ENCODE measurements at regions not wholly inside any gene's neighbourhood (a gene's known extent, or its start where the extent isn't known, plus 50 kb on each side); places are given as distances from the start of the nearest gene placed in this dataset.

- Histone ChIP-seq H3K9me3 (no peaks in the 10 kb centered on the region), H3K27ac (no peak overlapping the region), H3K36me3 (no peaks in the 10 kb centered on the region)
Observed at GRCh38 chr18:51890762-51891161, 449.2 kb upstream of the DCC start.

GRCh38 chr18:51891876-51892275, 448.1 kb upstream of the DCC start:
- DNase-seq = no peak
- no peaks in the 10 kb centered on the region for H3K4me1 ChIP-seq
- H3K4me3 ChIP-seq = no peak overlapping the region
- H3K27ac ChIP-seq = no peak overlapping the region
- H3K27me3 ChIP-seq = no peaks in the 10 kb centered on the region
- no peaks in the 10 kb centered on the region for H3K9me3 ChIP-seq
- H3K36me3 ChIP-seq = no peaks in the 10 kb centered on the region
- TF ChIP-seq POLR2A (IDR thresholded peaks at IDR 0.05) = no peak
- TF ChIP-seq CTCF (IDR thresholded peaks at IDR 0.05) = no peak

More at GRCh38 chr18:51890762-51891161, 449.2 kb upstream of the DCC start:
- TF ChIP-seq CTCF (IDR thresholded peaks at IDR 0.05) = no peak
- no peak for TF ChIP-seq POLR2A (IDR thresholded peaks at IDR 0.05)
- Histone ChIP-seq H3K27me3 (no peaks in the 10 kb centered on the region), H3K4me1 (no peaks in the 10 kb centered on the region), H3K4me3 (no peak overlapping the region)
- peak in 1 of 3 donors; percentile 68 for DNase-seq

GRCh38 chr18:51897884-51898283, 442.1 kb upstream of the DCC start:
- no peak for DNase-seq
- Histone ChIP-seq H3K9me3 (no peaks in the 10 kb centered on the region), H3K4me3 (no peak overlapping the region), H3K36me3 (no peaks in the 10 kb centered on the region), H3K27ac (no peak overlapping the region), H3K4me1 (no peaks in the 10 kb centered on the region), H3K27me3 (no peaks in the 10 kb centered on the region)
- TF ChIP-seq CTCF (IDR thresholded peaks at IDR 0.05) (no peak), POLR2A (IDR thresholded peaks at IDR 0.05) (no peak)

GRCh38 chr18:51907687-51908597, 432.1 kb upstream of the DCC start:
- Histone ChIP-seq H3K36me3 (no peaks in the 10 kb centered on the region), H3K27me3 (no peaks in the 10 kb centered on the region)

GRCh38 chr18:51908598-51908944, 431.4 kb upstream of the DCC start:
- no peak overlapping the region for H3K27ac ChIP-seq
- H3K4me3 ChIP-seq = no peak overlapping the region
- no peaks in the 10 kb centered on the region for H3K9me3 ChIP-seq
- TF ChIP-seq CTCF (IDR thresholded peaks at IDR 0.05) (no peak), POLR2A (IDR thresholded peaks at IDR 0.05) (no peak)
- no peaks in the 10 kb centered on the region for H3K36me3 ChIP-seq
- no peaks in the 10 kb centered on the region for H3K27me3 ChIP-seq
- no peak for DNase-seq
- H3K4me1 ChIP-seq = no peaks in the 10 kb centered on the region

More at GRCh38 chr18:51907687-51908597, 432.1 kb upstream of the DCC start:
- no peak overlapping the region for H3K4me3 ChIP-seq
- no peak overlapping the region for H3K27ac ChIP-seq
- DNase-seq = no peak
- no peaks in the 10 kb centered on the region for H3K9me3 ChIP-seq
- no peaks in the 10 kb centered on the region for H3K4me1 ChIP-seq
- TF ChIP-seq CTCF (IDR thresholded peaks at IDR 0.05) = no peak
- TF ChIP-seq POLR2A (IDR thresholded peaks at IDR 0.05) = no peak
